ENCODE measurements at regions not wholly inside any gene's neighbourhood (a gene's known extent, or its start where the extent isn't known, plus 50 kb on each side); places are given as distances from the start of the nearest gene placed in this dataset.

GRCh38 chr1:170460001-170460400 lies 72.0 kb upstream of the GORAB start:
- DNase-seq (ENCODE audit: low read depth), result no peak

- DNase-seq (ENCODE audit: low read depth), result no peak
These were observed 71.4 kb upstream of the GORAB start for GRCh38 chr1:170460414-170461155.

GRCh38 chr1:170461291-170461747 lies 70.6 kb upstream of the GORAB start:
- peak; percentile 33 for DNase-seq (ENCODE audit: low read depth)

- DNase-seq (ENCODE audit: low read depth), result peak; percentile 6
These were observed 70.1 kb upstream of the GORAB start for GRCh38 chr1:170461762-170462384.

- no peak for DNase-seq (ENCODE audit: low read depth)
These were observed 61.8 kb upstream of the GORAB start for GRCh38 chr1:170470121-170470520.

GRCh38 chr1:170471398-170472053 lies 60.4 kb upstream of the GORAB start:
- DNase-seq (ENCODE audit: low read depth), result no peak

GRCh38 chr1:170481000-170481399 lies 51.0 kb upstream of the GORAB start:
- DNase-seq (ENCODE audit: low read depth), result no peak
